NCI-H446 treated with DMSO at 0.1 percent for 48 hours (cell line): ENCODE measurements at regions not wholly inside any gene's neighbourhood (a gene's known extent, or its start where the extent isn't known, plus 50 kb on each side); places are given as distances from the start of the nearest gene placed in this dataset.
A peak's percentile ranks its signal among the peaks of the same experiment; 100 is the strongest.

Experiments used
- DNase-seq: peaks from one replicate; lab custom pipeline; 2025; lab: John Stamatoyannopoulos, UW

GRCh38 chr10:36171953-36172940 lies 530.2 kb upstream of the FZD8 start:
- DNase-seq = no peak

- no peak for DNase-seq
These were observed 529.5 kb upstream of the FZD8 start for GRCh38 chr10:36171556-36171952.

GRCh38 chr10:36170943-36171501 lies 528.9 kb upstream of the FZD8 start:
- no peak for DNase-seq

- no peak for DNase-seq
These were observed 528.1 kb upstream of the FZD8 start for GRCh38 chr10:36170142-36170719.

GRCh38 chr10:36168777-36169176 lies 526.7 kb upstream of the FZD8 start:
- DNase-seq = no peak

GRCh38 chr10:36164556-36165504 lies 522.7 kb upstream of the FZD8 start:
- no peak for DNase-seq

- peak; percentile 22 for DNase-seq
These were observed 521.7 kb upstream of the FZD8 start for GRCh38 chr10:36163827-36164226.

- no peak for DNase-seq
These were observed 515.4 kb upstream of the FZD8 start for GRCh38 chr10:36157486-36157885.

GRCh38 chr10:36148207-36148606 lies 506.1 kb upstream of the FZD8 start:
- DNase-seq = no peak

GRCh38 chr10:36147529-36147928 lies 505.4 kb upstream of the FZD8 start:
- DNase-seq = no peak

- peak; percentile 24 for DNase-seq
These were observed 499.9 kb upstream of the FZD8 start for GRCh38 chr10:36141856-36142560.

- DNase-seq = no peak
These were observed 487.0 kb upstream of the FZD8 start for GRCh38 chr10:36129051-36129450.

GRCh38 chr10:36126076-36126475 lies 484.0 kb upstream of the FZD8 start:
- no peak for DNase-seq

GRCh38 chr10:36119455-36119854 lies 477.4 kb upstream of the FZD8 start:
- DNase-seq = peak; percentile 21

GRCh38 chr10:36118314-36118713 lies 476.2 kb upstream of the FZD8 start:
- peak; percentile 69 for DNase-seq

GRCh38 chr10:36117890-36118289 lies 475.8 kb upstream of the FZD8 start:
- no peak for DNase-seq

GRCh38 chr10:36117231-36117630 lies 475.1 kb upstream of the FZD8 start:
- no peak for DNase-seq

- DNase-seq = no peak
These were observed 474.6 kb upstream of the FZD8 start for GRCh38 chr10:36116731-36117130.

- no peak for DNase-seq
These were observed 473.9 kb upstream of the FZD8 start for GRCh38 chr10:36116040-36116439.

- DNase-seq = no peak
These were observed 473.3 kb upstream of the FZD8 start for GRCh38 chr10:36115364-36115763.

GRCh38 chr10:36114913-36115312 lies 472.8 kb upstream of the FZD8 start:
- DNase-seq = no peak
